ENCODE measurements at regions not wholly inside any gene's neighbourhood (a gene's known extent, or its start where the extent isn't known, plus 50 kb on each side); places are given as distances from the start of the nearest gene placed in this dataset.

DNA sequence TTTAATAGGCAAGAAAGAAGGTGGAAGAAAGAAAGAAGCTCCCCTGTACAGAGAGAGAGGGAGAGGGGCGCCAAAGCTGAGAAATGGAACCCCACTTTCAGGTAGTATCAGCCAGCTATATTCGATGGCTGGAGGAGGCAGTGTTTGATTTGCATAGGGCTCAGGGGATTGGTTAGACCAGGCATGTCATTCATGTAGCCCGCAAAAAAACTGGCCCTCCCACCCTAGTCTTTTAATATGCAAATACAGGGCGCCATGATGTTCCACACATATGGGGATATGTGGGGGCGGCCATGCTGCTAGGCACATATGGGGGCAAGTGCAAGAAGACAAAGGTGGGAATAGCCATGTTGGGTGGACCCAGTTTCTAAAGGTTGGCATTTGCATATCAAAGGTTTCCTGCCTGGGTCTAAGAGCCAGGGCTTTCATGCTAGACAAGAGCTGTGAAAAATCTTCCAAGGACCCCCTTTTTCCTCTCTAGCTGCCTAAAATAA is 174.4 kb upstream of the ADRA1B start:
- intact Hi-C loops (cut with DNase I; ENCODE audit: low total_unique reads): no loop called here
- 89 to 97% (median 92%) methylated on average over 5 of the region's 5 CpGs for WGBS, 5 donors
- no peaks in the 10 kb centered on the region for H3K36me3 ChIP-seq
- H3K4me3 ChIP-seq: no peak overlapping the region
- no peak overlapping the region for H3K27ac ChIP-seq
- no peak for DNase-seq
- H3K4me1 ChIP-seq: no peaks in the 10 kb centered on the region
- peaks cover 0 to 18% (median 0%) of the 10 kb centered on the region in 8 donors for H3K9me3 ChIP-seq
- no peak for TF ChIP-seq POLR2AphosphoS5 (IDR thresholded peaks at IDR 0.05)
- TF ChIP-seq POLR2A (IDR thresholded peaks at IDR 0.05): no peak
- TF ChIP-seq CTCF (IDR thresholded peaks at IDR 0.05 in 8 of 11, conservative IDR thresholded peaks at IDR 0.05 in 3 of 11): no peak
- H3K27me3 ChIP-seq (replicated peaks in 1 of 7): no peaks in the 10 kb centered on the region

DNA sequence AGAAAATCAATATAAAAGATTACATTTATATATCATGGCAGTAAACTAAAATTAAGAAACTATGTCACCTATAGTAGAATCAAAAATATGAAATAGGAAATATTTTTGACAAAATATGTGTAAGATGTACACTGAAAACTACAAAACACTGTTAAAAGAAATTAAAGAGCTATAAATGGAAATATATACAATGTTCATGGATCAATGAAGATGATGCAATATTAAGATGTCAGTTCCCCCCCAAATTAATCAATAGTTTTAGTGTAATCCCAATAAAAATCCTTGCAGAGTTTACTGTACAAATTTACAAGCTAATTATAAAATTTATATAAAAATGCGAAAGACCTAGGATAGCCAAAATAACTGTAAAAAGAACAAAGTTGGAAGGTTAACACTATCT is 173.0 kb upstream of the ADRA1B start:
- no peaks in the 10 kb centered on the region for H3K36me3 ChIP-seq
- no peaks in the 10 kb centered on the region for H3K4me1 ChIP-seq
- intact Hi-C loops (cut with DNase I; ENCODE audit: low total_unique reads): no loop called here
- no peak overlapping the region for H3K4me3 ChIP-seq
- DNase-seq: no peak
- no peak overlapping the region for H3K27ac ChIP-seq
- 91 to 100% (median 98%) methylated on average over 1 of the region's 1 CpG for WGBS, 5 donors
- H3K9me3 ChIP-seq: peaks cover 0 to 18% (median 0%) of the 10 kb centered on the region in 8 donors
- TF ChIP-seq POLR2A (IDR thresholded peaks at IDR 0.05): no peak
- TF ChIP-seq CTCF (IDR thresholded peaks at IDR 0.05 in 8 of 11, conservative IDR thresholded peaks at IDR 0.05 in 3 of 11): no peak
- TF ChIP-seq POLR2AphosphoS5 (IDR thresholded peaks at IDR 0.05): no peak
- no peaks in the 10 kb centered on the region for H3K27me3 ChIP-seq (replicated peaks in 1 of 7)

GRCh38 chr5:159746707-159747106 is 169.6 kb upstream of the ADRA1B start:
- DNase-seq: no peak
- H3K27ac ChIP-seq: no peak overlapping the region
- no peaks in the 10 kb centered on the region for H3K36me3 ChIP-seq
- WGBS, 5 donors: 87 to 94% (median 94%) methylated on average over 4 of the region's 4 CpGs
- H3K9me3 ChIP-seq: peaks cover 0 to 19% (median 3%) of the 10 kb centered on the region in 8 donors
- H3K27me3 ChIP-seq (replicated peaks in 1 of 7): no peaks in the 10 kb centered on the region
- H3K4me3 ChIP-seq: no peak overlapping the region
- no peaks in the 10 kb centered on the region for H3K4me1 ChIP-seq
- intact Hi-C loops (cut with DNase I; ENCODE audit: low total_unique reads): no loop called here
- TF ChIP-seq POLR2A (IDR thresholded peaks at IDR 0.05) (no peak), CTCF (IDR thresholded peaks at IDR 0.05 in 8 of 11, conservative IDR thresholded peaks at IDR 0.05 in 3 of 11) (no peak), POLR2AphosphoS5 (IDR thresholded peaks at IDR 0.05) (no peak)

GRCh38 chr5:159749146-159749545 is 167.1 kb upstream of the ADRA1B start:
- Histone ChIP-seq H3K9me3 (peaks cover 0 to 16% (median 4%) of the 10 kb centered on the region in 8 donors), H3K27me3 (replicated peaks in 1 of 7) (no peaks in the 10 kb centered on the region), H3K4me3 (no peak overlapping the region), H3K36me3 (no peaks in the 10 kb centered on the region), H3K4me1 (no peaks in the 10 kb centered on the region), H3K27ac (no peak overlapping the region)
- no peak for DNase-seq
- intact Hi-C loops (cut with DNase I; ENCODE audit: low total_unique reads): no loop called here
- no peak for TF ChIP-seq CTCF (IDR thresholded peaks at IDR 0.05 in 8 of 11, conservative IDR thresholded peaks at IDR 0.05 in 3 of 11)
- no peak for TF ChIP-seq POLR2AphosphoS5 (IDR thresholded peaks at IDR 0.05)
- TF ChIP-seq POLR2A (IDR thresholded peaks at IDR 0.05): no peak
